OCI-LY7 (cell line): ENCODE measurements at regions not wholly inside any gene's neighbourhood (a gene's known extent, or its start where the extent isn't known, plus 50 kb on each side); places are given as distances from the start of the nearest gene placed in this dataset.

Experiments used
- BruUV-seq: library from RNA; stranded (reverse); fragments of 400-500 nt; replicated peaks from 2 replicates; lab custom pipeline; 2021; lab: Mats Ljungman, UMichigan
- CTCF ChIA-PET: fragments of 300-600 bp; sonication (Branson Sonifier 250); formaldehyde crosslinking; loops from one replicate; lab custom pipeline; 2022; ENCODE audit warnings: antibody characterized with exemption; ENCODE audit not compliant: unreplicated experiment; lab: Charles Lee
- POLR2A ChIA-PET: fragments of 300-600 bp; sonication (Branson Sonifier 250); formaldehyde crosslinking; loops from one replicate; lab custom pipeline; 2022; ENCODE audit warnings: antibody characterized with exemption; lab: Charles Lee
- DNase-seq: peaks from one replicate; pipeline ENCODE4 v3.0.0-alpha.2; 2015; ENCODE audit warnings: low spot score
- H2AFZ ChIP-seq: fragments of 200-600 bp; sonication (generic), shearing (Covaris generic); 2 replicates; pipeline ENCODE4 v1.6.1; 2014; ENCODE audit warnings: mild to moderate bottlenecking, antibody characterized with exemption, low read length, moderate library complexity
- H3K27ac ChIP-seq: fragments of 200-600 bp; sonication (generic); 2 replicates; pipeline ENCODE4 v1.5.1; 2014; ENCODE audit warnings: mixed run types, low read depth, mild to moderate bottlenecking, moderate library complexity, low read length, inconsistent platforms; ENCODE audit not compliant: poor library complexity, severe bottlenecking
- H3K36me3 ChIP-seq: fragments of 200-600 bp; sonication (generic); 2 replicates; pipeline ENCODE4 v1.6.1; 2014; ENCODE audit warnings: mild to moderate bottlenecking, antibody characterized with exemption, low read length, moderate library complexity, mixed read lengths; ENCODE audit not compliant: insufficient read depth
- H3K4me1 ChIP-seq: fragments of 200-600 bp; sonication (generic); 2 replicates; pipeline ENCODE4 v1.5.1; 2014; ENCODE audit warnings: mild to moderate bottlenecking, low read length; ENCODE audit not compliant: insufficient read depth, poor library complexity, severe bottlenecking
- H3K4me2 ChIP-seq: fragments of 200-600 bp; sonication (generic); 2 replicates; pipeline ENCODE4 v1.6.1; 2014; ENCODE audit warnings: mild to moderate bottlenecking, low read length
- H3K4me3 ChIP-seq: fragments of 200-600 bp; sonication (generic); 2 replicates; pipeline ENCODE4 v1.5.1; 2014; ENCODE audit warnings: mild to moderate bottlenecking, low read depth, low read length; ENCODE audit not compliant: poor library complexity, severe bottlenecking
- H3K79me2 ChIP-seq: fragments of 200-600 bp; sonication (generic); 2 replicates; pipeline ENCODE4 v1.6.1; 2016; ENCODE audit warnings: low read depth, mild to moderate bottlenecking, low read length, moderate library complexity, mixed read lengths; ENCODE audit not compliant: insufficient read depth
- H3K9me2 ChIP-seq: fragments of 200-600 bp; sonication (generic); 2 replicates; pipeline ENCODE4 v1.6.1; 2016; ENCODE audit warnings: mild to moderate bottlenecking, low read length, mixed read lengths; ENCODE audit not compliant: insufficient read depth
- H3K9me3 ChIP-seq: fragments of 200-600 bp; sonication (generic); 2 replicates; pipeline ENCODE4 v1.6.1; 2014; ENCODE audit warnings: mild to moderate bottlenecking, mixed run types, low read length, mixed read lengths
- H4K20me1 ChIP-seq: fragments of 200-600 bp; sonication (generic); 2 replicates; pipeline ENCODE4 v1.6.1; 2014; ENCODE audit warnings: mild to moderate bottlenecking, antibody characterized with exemption, low read length, moderate library complexity, mixed read lengths; ENCODE audit not compliant: insufficient read depth
- CTCF ChIP-seq: fragments of 200-600 bp; sonication (generic); conservative IDR thresholded peaks from 2 replicates; pipeline ENCODE4 v1.5.1; 2014; ENCODE audit warnings: mild to moderate bottlenecking, antibody characterized with exemption, low read length, moderate library complexity, mixed read lengths
- EZH2phosphoT487 ChIP-seq: fragments of 200-600 bp; sonication (generic); IDR thresholded peaks from 2 replicates; pipeline ENCODE4 v1.6.1; 2018; ENCODE audit warnings: low read depth, borderline replicate concordance, mild to moderate bottlenecking, mixed run types, antibody characterized with exemption, low read length, moderate library complexity, mixed read lengths
- intact Hi-C: fragments of 100-400 bp; cut with micrococcal nuclease; formaldehyde crosslinking; loops from one replicate; pipeline ENCODE4 v1.10.0; 2022; ENCODE audit not compliant: unreplicated experiment

- no peak for TF ChIP-seq EZH2phosphoT487
- TF ChIP-seq CTCF: no peak
- Histone ChIP-seq H4K20me1 (no peaks in the 10 kb centered on the region), H3K4me1 (no peaks in the 10 kb centered on the region), H3K79me2 (no peaks in the 10 kb centered on the region), H3K4me2 (no peak overlapping the region), H3K27ac (no peak overlapping the region), H2AFZ (no peak overlapping the region), H3K4me3 (no peak overlapping the region), H3K36me3 (no peaks in the 10 kb centered on the region), H3K9me3 (no peaks in the 10 kb centered on the region), H3K9me2 (no peaks in the 10 kb centered on the region)
- intact Hi-C loops: no loop called here
- ChIA-PET POLR2A (no interaction called here), CTCF (no interaction called here)
- no TSS peak for BruUV-seq
- DNase-seq: no peak
These were observed 133.7 kb downstream of the RCN1 start for GRCh38 chr11:32224580-32224979.

GRCh38 chr11:32225571-32226285, 134.9 kb downstream of the RCN1 start:
- Histone ChIP-seq H4K20me1 (no peaks in the 10 kb centered on the region), H3K79me2 (no peaks in the 10 kb centered on the region)
- CTCF ChIA-PET: no interaction called here

More at GRCh38 chr11:32225571-32226285, 134.9 kb downstream of the RCN1 start:
- no peaks in the 10 kb centered on the region for H3K9me2 ChIP-seq
- intact Hi-C loops: no loop called here
- TF ChIP-seq CTCF (no peak), EZH2phosphoT487 (no peak)
- no peaks in the 10 kb centered on the region for H3K36me3 ChIP-seq
- H3K4me1 ChIP-seq: no peaks in the 10 kb centered on the region
- no peaks in the 10 kb centered on the region for H3K9me3 ChIP-seq
- POLR2A ChIA-PET: no interaction called here
- H3K27ac ChIP-seq: no peak overlapping the region
- H3K4me3 ChIP-seq: no peak overlapping the region
- no peak overlapping the region for H2AFZ ChIP-seq
- no peak overlapping the region for H3K4me2 ChIP-seq
- no TSS peak for BruUV-seq
- no peak for DNase-seq
